Tibial nerve (tissue), 4 donors: ENCODE measurements at regions not wholly inside any gene's neighbourhood (a gene's known extent, or its start where the extent isn't known, plus 50 kb on each side); places are given as distances from the start of the nearest gene placed in this dataset.

Source experiments
- DNase-seq, 2 donors: peaks; one replicate each; pipeline ENCODE4 v3.0.0-alpha.2; 2019; ENCODE audit warnings: low spot score in 2 of 2
- H3K27ac ChIP-seq, 4 donors: fragments of 200-600 bp; sonication (generic) in 3 of 4; one replicate each; pipeline ENCODE4 v1.5.1; 2017 to 2019; ENCODE audit warnings: mild to moderate bottlenecking in 1 of 4
- H3K27me3 ChIP-seq, 2 donors: fragments of 200-600 bp; sonication (generic) in 1 of 2; one replicate each; pipeline versions ENCODE4 v1.5.1 to v1.6.0; 2017 to 2019
- H3K36me3 ChIP-seq, 3 donors: fragments of 200-600 bp; sonication (generic); one replicate each; pipeline ENCODE4 v1.5.1; 2018 to 2019
- H3K4me1 ChIP-seq, 4 donors: fragments of 200-600 bp; sonication (generic) in 3 of 4; one replicate each; pipeline ENCODE4 v1.5.1; 2017 to 2019
- H3K4me3 ChIP-seq, 4 donors: fragments of 200-600 bp; sonication (generic) in 3 of 4; one replicate each; pipeline ENCODE4 v1.5.1; 2017 to 2019; ENCODE audit warnings: mild to moderate bottlenecking in 1 of 4, moderate library complexity in 1 of 4
- H3K9me3 ChIP-seq, 4 donors: fragments of 200-600 bp; sonication (generic) in 3 of 4; one replicate each; pipeline ENCODE4 v1.5.1; 2017 to 2019
- CTCF ChIP-seq, 5 experiments: fragments of 200-600 bp in 3 of 5; fragments of 450-650 bp in 2 of 5; sonication (generic) in 3 of 5; IDR thresholded peaks; one replicate each; pipeline ENCODE4 v1.5.1; 2016 to 2019; ENCODE audit warnings: antibody characterized with exemption in 5 of 5, mild to moderate bottlenecking in 3 of 5, moderate library complexity in 2 of 5
- EP300 ChIP-seq, 2 donors: sonication (generic); formaldehyde crosslinking; IDR thresholded peaks; one replicate each; pipeline ENCODE4 v1.6.1; 2017; ENCODE audit warnings: antibody characterized with exemption in 2 of 2, mild to moderate bottlenecking in 1 of 2
- POLR2A ChIP-seq, 2 donors: fragments of 450-650 bp; IDR thresholded peaks; one replicate each; pipeline ENCODE4 v1.6.1; 2017; ENCODE audit warnings: antibody characterized with exemption in 2 of 2, mild to moderate bottlenecking in 2 of 2, moderate library complexity in 2 of 2
- WGBS, 2 donors: methylation state at CpG; one replicate each; pipeline ENCODE4 v1.1.5; 2018; 5-methylcytosine and 5-hydroxymethylcytosine counted together

GRCh38 chr6:4291453-4292403, 156.4 kb upstream of the ECI2 start:
- H3K4me1 ChIP-seq = peaks cover 0 to 9% (median 1%) of the 10 kb centered on the region in 4 donors
- H3K27me3 ChIP-seq = no peaks in the 10 kb centered on the region
- H3K36me3 ChIP-seq = no peaks in the 10 kb centered on the region
- TF ChIP-seq CTCF (IDR thresholded peaks at IDR 0.05) (no peak), POLR2A (IDR thresholded peaks at IDR 0.05) (no peak), EP300 (IDR thresholded peaks at IDR 0.05) (no peak)
- H3K4me3 ChIP-seq = no peak overlapping the region
- WGBS, 2 donors = 47% methylated on average over 11 of the region's 11 CpGs
- DNase-seq = no peak
- H3K27ac ChIP-seq = no peak overlapping the region
- no peaks in the 10 kb centered on the region for H3K9me3 ChIP-seq

- Histone ChIP-seq H3K36me3 (no peaks in the 10 kb centered on the region), H3K4me1 (peaks cover 0 to 2% (median 0%) of the 10 kb centered on the region in 4 donors), H3K9me3 (no peaks in the 10 kb centered on the region), H3K27ac (no peak overlapping the region), H3K27me3 (no peaks in the 10 kb centered on the region), H3K4me3 (no peak overlapping the region)
- DNase-seq = no peak
- TF ChIP-seq POLR2A (IDR thresholded peaks at IDR 0.05) (no peak), EP300 (IDR thresholded peaks at IDR 0.05) (no peak), CTCF (IDR thresholded peaks at IDR 0.05) (no peak)
- 90 to 96% methylated on average over 4 of the region's 4 CpGs for WGBS, 2 donors
These were observed 154.5 kb upstream of the ECI2 start for GRCh38 chr6:4289770-4290320.

GRCh38 chr6:4287811-4288244, 152.5 kb upstream of the ECI2 start:
- Histone ChIP-seq H3K27ac (no peak overlapping the region), H3K27me3 (no peaks in the 10 kb centered on the region), H3K9me3 (no peaks in the 10 kb centered on the region), H3K36me3 (no peaks in the 10 kb centered on the region), H3K4me1 (peaks cover 0 to 2% (median 0%) of the 10 kb centered on the region in 4 donors), H3K4me3 (no peak overlapping the region)
- no peak for TF ChIP-seq EP300 (IDR thresholded peaks at IDR 0.05)
- no peak for TF ChIP-seq CTCF (IDR thresholded peaks at IDR 0.05)
- no peak for TF ChIP-seq POLR2A (IDR thresholded peaks at IDR 0.05)
- WGBS, 2 donors = 43 to 44% methylated on average over 11 of the region's 11 CpGs
- no peak for DNase-seq

GRCh38 chr6:4287372-4287771, 152.0 kb upstream of the ECI2 start:
- peaks cover 0 to 2% (median 0%) of the 10 kb centered on the region in 4 donors for H3K4me1 ChIP-seq
- DNase-seq = no peak
- no peaks in the 10 kb centered on the region for H3K9me3 ChIP-seq
- H3K4me3 ChIP-seq = no peak overlapping the region
- no peaks in the 10 kb centered on the region for H3K36me3 ChIP-seq
- no peaks in the 10 kb centered on the region for H3K27me3 ChIP-seq
- TF ChIP-seq EP300 (IDR thresholded peaks at IDR 0.05) = no peak
- TF ChIP-seq CTCF (IDR thresholded peaks at IDR 0.05) = no peak
- no peak for TF ChIP-seq POLR2A (IDR thresholded peaks at IDR 0.05)
- H3K27ac ChIP-seq = no peak overlapping the region
- WGBS, 2 donors = 74 to 76% methylated on average over 7 of the region's 7 CpGs

GRCh38 chr6:4282926-4283325, 147.6 kb upstream of the ECI2 start:
- peaks cover 0 to 18% of the 10 kb centered on the region in 2 donors for H3K27me3 ChIP-seq
- H3K27ac ChIP-seq = no peak overlapping the region
- H3K4me1 ChIP-seq = peaks cover 0 to 7% (median 3%) of the 10 kb centered on the region in 4 donors
- TF ChIP-seq EP300 (IDR thresholded peaks at IDR 0.05) (no peak), CTCF (IDR thresholded peaks at IDR 0.05) (no peak)
- no peak overlapping the region for H3K4me3 ChIP-seq
- 71 to 82% methylated on average over 4 of the region's 4 CpGs for WGBS, 2 donors
- no peak for DNase-seq
- H3K36me3 ChIP-seq = no peaks in the 10 kb centered on the region
- H3K9me3 ChIP-seq = no peaks in the 10 kb centered on the region
